Adipocyte (in vitro differentiated cells): ENCODE measurements at regions not wholly inside any gene's neighbourhood (a gene's known extent, or its start where the extent isn't known, plus 50 kb on each side); places are given as distances from the start of the nearest gene placed in this dataset.

Source experiments
- DNase-seq: peaks from one replicate; pipeline ENCODE4 v3.0.0-alpha.2; 2015; ENCODE audit warnings: low read depth
- H3K27me3 ChIP-seq: replicated peaks from 2 replicates; pipeline ENCODE4 v1.7.0; 2013; ENCODE audit warnings: mild to moderate bottlenecking, low read length, moderate library complexity; ENCODE audit not compliant: control insufficient read depth, insufficient read depth
- H3K36me3 ChIP-seq: 2 replicates; pipeline ENCODE4 v1.7.0; 2013; ENCODE audit warnings: low read length, mild to moderate bottlenecking, moderate library complexity; ENCODE audit not compliant: control insufficient read depth, insufficient read depth, severe bottlenecking
- H3K4me1 ChIP-seq: 2 replicates; pipeline ENCODE4 v1.7.0; 2013; ENCODE audit warnings: mild to moderate bottlenecking, low read length, moderate library complexity; ENCODE audit not compliant: control insufficient read depth, insufficient read depth
- H3K4me3 ChIP-seq: 2 replicates; pipeline ENCODE4 v1.7.0; 2013; ENCODE audit warnings: mild to moderate bottlenecking, low read length, moderate library complexity
- H3K9ac ChIP-seq: 2 replicates; pipeline ENCODE4 v1.7.0; 2013; ENCODE audit warnings: mild to moderate bottlenecking, low read length, moderate library complexity
- H3K9me3 ChIP-seq: 2 replicates; pipeline ENCODE4 v1.7.0; 2013; ENCODE audit warnings: mild to moderate bottlenecking, low read length, moderate library complexity; ENCODE audit not compliant: control insufficient read depth

GRCh38 chr16:65731833-65732232, 610.0 kb upstream of the CDH11 start:
- DNase-seq: no peak
- Histone ChIP-seq H3K9ac (no peak overlapping the region), H3K4me3 (no peak overlapping the region), H3K4me1 (no peaks in the 10 kb centered on the region), H3K9me3 (peaks cover 12% of the 10 kb centered on the region), H3K36me3 (no peaks in the 10 kb centered on the region), H3K27me3 (peaks cover 5% of the 10 kb centered on the region)

- no peak for DNase-seq
- Histone ChIP-seq H3K4me3 (no peak overlapping the region), H3K4me1 (peaks cover 16% of the 10 kb centered on the region), H3K9me3 (peaks cover 12% of the 10 kb centered on the region), H3K27me3 (peaks cover 5% of the 10 kb centered on the region), H3K9ac (no peak overlapping the region), H3K36me3 (no peaks in the 10 kb centered on the region)
These were observed 606.8 kb upstream of the CDH11 start for GRCh38 chr16:65728652-65729051.

GRCh38 chr16:65728167-65728566, 606.3 kb upstream of the CDH11 start:
- no peak overlapping the region for H3K9ac ChIP-seq
- peaks cover 12% of the 10 kb centered on the region for H3K9me3 ChIP-seq
- H3K4me1 ChIP-seq: peaks cover 16% of the 10 kb centered on the region
- no peak overlapping the region for H3K4me3 ChIP-seq
- no peak for DNase-seq
- H3K36me3 ChIP-seq: no peaks in the 10 kb centered on the region
- H3K27me3 ChIP-seq: peaks cover under 1% of the 10 kb centered on the region

GRCh38 chr16:65727534-65728137, 605.8 kb upstream of the CDH11 start:
- no peak for DNase-seq
- peaks cover 12% of the 10 kb centered on the region for H3K9me3 ChIP-seq

GRCh38 chr16:65725156-65725845, 603.4 kb upstream of the CDH11 start:
- peak; percentile 36 for DNase-seq
- H3K9me3 ChIP-seq: peaks cover 8% of the 10 kb centered on the region
- H3K9ac ChIP-seq: no peak overlapping the region
- no peaks in the 10 kb centered on the region for H3K27me3 ChIP-seq
- H3K4me1 ChIP-seq: peaks cover 16% of the 10 kb centered on the region
- no peak overlapping the region for H3K4me3 ChIP-seq
- no peaks in the 10 kb centered on the region for H3K36me3 ChIP-seq

More at GRCh38 chr16:65727534-65728137, 605.8 kb upstream of the CDH11 start:
- Histone ChIP-seq H3K4me1 (peaks cover 16% of the 10 kb centered on the region), H3K36me3 (no peaks in the 10 kb centered on the region), H3K27me3 (no peaks in the 10 kb centered on the region), H3K9ac (no peak overlapping the region), H3K4me3 (no peak overlapping the region)

- Histone ChIP-seq H3K4me3 (no peak overlapping the region), H3K9ac (no peak overlapping the region), H3K27me3 (no peaks in the 10 kb centered on the region), H3K36me3 (no peaks in the 10 kb centered on the region), H3K9me3 (no peaks in the 10 kb centered on the region), H3K4me1 (peaks cover 16% of the 10 kb centered on the region)
- DNase-seq: no peak
These were observed 600.6 kb upstream of the CDH11 start for GRCh38 chr16:65722429-65722828.

GRCh38 chr16:65717846-65718245, 596.0 kb upstream of the CDH11 start:
- no peaks in the 10 kb centered on the region for H3K27me3 ChIP-seq
- H3K9ac ChIP-seq: no peak overlapping the region
- no peaks in the 10 kb centered on the region for H3K36me3 ChIP-seq
- H3K4me1 ChIP-seq: no peaks in the 10 kb centered on the region
- no peak overlapping the region for H3K4me3 ChIP-seq
- DNase-seq: no peak
- no peaks in the 10 kb centered on the region for H3K9me3 ChIP-seq

- Histone ChIP-seq H3K9me3 (no peaks in the 10 kb centered on the region), H3K27me3 (no peaks in the 10 kb centered on the region), H3K9ac (no peak overlapping the region), H3K4me1 (no peaks in the 10 kb centered on the region), H3K4me3 (no peak overlapping the region), H3K36me3 (no peaks in the 10 kb centered on the region)
- no peak for DNase-seq
These were observed 595.2 kb upstream of the CDH11 start for GRCh38 chr16:65716737-65717700.

GRCh38 chr16:65713181-65713808, 591.4 kb upstream of the CDH11 start:
- Histone ChIP-seq H3K4me3 (no peak overlapping the region), H3K9ac (no peak overlapping the region), H3K4me1 (no peaks in the 10 kb centered on the region), H3K9me3 (no peaks in the 10 kb centered on the region), H3K27me3 (no peaks in the 10 kb centered on the region), H3K36me3 (no peaks in the 10 kb centered on the region)
- no peak for DNase-seq

GRCh38 chr16:65710107-65710506, 588.2 kb upstream of the CDH11 start:
- H3K27me3 ChIP-seq: no peaks in the 10 kb centered on the region
- no peaks in the 10 kb centered on the region for H3K36me3 ChIP-seq
- H3K9me3 ChIP-seq: no peaks in the 10 kb centered on the region
- DNase-seq: no peak
- H3K4me1 ChIP-seq: no peaks in the 10 kb centered on the region
- no peak overlapping the region for H3K9ac ChIP-seq
- no peak overlapping the region for H3K4me3 ChIP-seq

GRCh38 chr16:65704866-65705265, 583.0 kb upstream of the CDH11 start:
- H3K4me3 ChIP-seq: no peak overlapping the region
- no peak for DNase-seq
- H3K27me3 ChIP-seq: no peaks in the 10 kb centered on the region
- no peaks in the 10 kb centered on the region for H3K36me3 ChIP-seq
- H3K9me3 ChIP-seq: no peaks in the 10 kb centered on the region
- H3K9ac ChIP-seq: no peak overlapping the region
- no peaks in the 10 kb centered on the region for H3K4me1 ChIP-seq
